CD14-positive monocyte (primary cell): ENCODE measurements at regions not wholly inside any gene's neighbourhood (a gene's known extent, or its start where the extent isn't known, plus 50 kb on each side); places are given as distances from the start of the nearest gene placed in this dataset.
"Not testable (repeated sequence)": the region's sequence is repeated elsewhere in the genome, so short reads cannot be mapped to it uniquely, and the experiment has no call there.

Source experiments
- DNase-seq, 3 donors: peaks; one replicate each; pipeline ENCODE4 v3.0.0-alpha.2; 2011 to 2022
- H2AFZ ChIP-seq: 2 replicates; pipeline ENCODE4 v1.6.0; 2012; ENCODE audit warnings: mild to moderate bottlenecking, low read depth, low read length, inconsistent platforms; ENCODE audit not compliant: insufficient read depth, poor library complexity, severe bottlenecking
- H3K27ac ChIP-seq, 2 donors: 1 replicate in 1 of 2; 2 replicates in 1 of 2; pipeline ENCODE4 v1.5.1; 2012 to 2013; ENCODE audit warnings: low read length in 2 of 2, control low read depth in 1 of 2, inconsistent platforms in 1 of 2, low read depth in 1 of 2, mild to moderate bottlenecking in 1 of 2
- H3K27me3 ChIP-seq, 2 donors: one replicate each; pipeline versions ENCODE4 v1.6.0 to v1.6.1; 2011 to 2013; ENCODE audit warnings: low read length in 2 of 2; ENCODE audit not compliant: control insufficient read depth in 2 of 2, insufficient read depth in 2 of 2
- H3K36me3 ChIP-seq, 2 donors: replicated peaks in 1 of 2; 1 replicate in 1 of 2; 2 replicates in 1 of 2; pipeline versions ENCODE4 v1.5.1 to v1.6.1; 2012 to 2013; ENCODE audit warnings: low read length in 2 of 2, control low read depth in 1 of 2, inconsistent platforms in 1 of 2, mild to moderate bottlenecking in 1 of 2; ENCODE audit not compliant: insufficient read depth in 2 of 2, control insufficient read depth in 1 of 2
- H3K4me1 ChIP-seq, 2 donors: 1 replicate in 1 of 2; 2 replicates in 1 of 2; pipeline versions ENCODE4 v1.5.1 to v1.6.1; 2012 to 2013; ENCODE audit warnings: low read length in 2 of 2, control low read depth in 1 of 2, inconsistent platforms in 1 of 2, mild to moderate bottlenecking in 1 of 2, moderate library complexity in 1 of 2; ENCODE audit not compliant: insufficient read depth in 2 of 2, control insufficient read depth in 1 of 2
- H3K4me2 ChIP-seq: replicated peaks from 2 replicates; pipeline ENCODE3; 2012; ENCODE audit warnings: low read length, moderate library complexity, mild to moderate bottlenecking; ENCODE audit not compliant: poor library complexity, severe bottlenecking; ENCODE audit errors: extremely low read depth
- H3K4me3 ChIP-seq, 3 experiments: fragments of 200-600 bp in 1 of 3; sonication (generic) in 1 of 3; replicated peaks in 1 of 3; 1 replicate in 2 of 3; 2 replicates in 1 of 3; pipeline ENCODE4 v1.5.1; 2011 to 2013; ENCODE audit warnings: low read length in 3 of 3, mild to moderate bottlenecking in 3 of 3, control low read depth in 2 of 3, low read depth in 2 of 3, inconsistent platforms in 1 of 3, moderate library complexity in 1 of 3
- H3K79me2 ChIP-seq: 2 replicates; pipeline ENCODE4 v1.6.0; 2012; ENCODE audit warnings: mild to moderate bottlenecking, control low read depth, inconsistent platforms, low read length, moderate library complexity; ENCODE audit not compliant: insufficient read depth
- H3K9ac ChIP-seq: 2 replicates; pipeline ENCODE4 v1.6.0; 2017; ENCODE audit warnings: low read length, mild to moderate bottlenecking; ENCODE audit not compliant: insufficient read depth, poor library complexity, severe bottlenecking
- H3K9me3 ChIP-seq, 2 donors: replicated peaks in 1 of 2; 1 replicate in 1 of 2; 2 replicates in 1 of 2; pipeline versions ENCODE4 v1.5.1 to v1.6.1; 2012 to 2013; ENCODE audit warnings: low read length in 2 of 2, control low read depth in 1 of 2; ENCODE audit not compliant: control insufficient read depth in 1 of 2, insufficient read depth in 1 of 2
- H4K20me1 ChIP-seq: 2 replicates; pipeline ENCODE4 v1.6.0; 2012; ENCODE audit warnings: mild to moderate bottlenecking, low read length, control low read depth, moderate library complexity; ENCODE audit not compliant: insufficient read depth
- H3K27ac Mint-ChIP-seq, 7 donors: one replicate each; pipeline ENCODE4 v1.8.0; 2020; ENCODE audit warnings: mild to moderate bottlenecking in 7 of 7, mixed read lengths in 7 of 7, moderate library complexity in 6 of 7, inconsistent platforms in 2 of 7
- H3K27me3 Mint-ChIP-seq, 3 donors: one replicate each; pipeline ENCODE4 v1.8.0; 2021 to 2022; ENCODE audit warnings: low read depth in 3 of 3, mild to moderate bottlenecking in 3 of 3, mixed read lengths in 3 of 3, moderate library complexity in 3 of 3, inconsistent platforms in 1 of 3
- H3K36me3 Mint-ChIP-seq, 2 donors: one replicate each; pipeline ENCODE4 v1.8.0; 2020; ENCODE audit warnings: mixed read lengths in 2 of 2, inconsistent platforms in 1 of 2, mild to moderate bottlenecking in 1 of 2
- H3K4me1 Mint-ChIP-seq: one replicate; pipeline ENCODE4 v1.8.0; 2020; ENCODE audit warnings: mild to moderate bottlenecking, mixed read lengths
- H3K4me3 Mint-ChIP-seq, 2 donors: one replicate each; pipeline ENCODE4 v1.8.0; 2020; ENCODE audit warnings: mild to moderate bottlenecking in 2 of 2, mixed read lengths in 2 of 2, moderate library complexity in 1 of 2
- H3K9me3 Mint-ChIP-seq, 7 donors: one replicate each; pipeline ENCODE4 v1.8.0; 2020 to 2022; ENCODE audit warnings: mixed read lengths in 7 of 7, mild to moderate bottlenecking in 6 of 7, moderate library complexity in 6 of 7, inconsistent platforms in 2 of 7
- CTCF ChIP-seq: fragments of 200-600 bp; IDR thresholded peaks from one replicate; pipeline ENCODE4 v1.8.0; 2022; ENCODE audit warnings: antibody characterized with exemption, mild to moderate bottlenecking
- WGBS: methylation state at CpG from one replicate; pipeline ENCODE4 v1.1.5; 2013; ENCODE audit warnings: missing lambda C conversion rate; ENCODE audit not compliant: insufficient coverage; 5-methylcytosine and 5-hydroxymethylcytosine counted together
- intact Hi-C, 2 donors: fragments of 100-400 bp; cut with micrococcal nuclease; formaldehyde crosslinking; loops; one replicate each; pipeline versions ENCODE4 v1.15.0 to v1.15.1; 2023

DNA sequence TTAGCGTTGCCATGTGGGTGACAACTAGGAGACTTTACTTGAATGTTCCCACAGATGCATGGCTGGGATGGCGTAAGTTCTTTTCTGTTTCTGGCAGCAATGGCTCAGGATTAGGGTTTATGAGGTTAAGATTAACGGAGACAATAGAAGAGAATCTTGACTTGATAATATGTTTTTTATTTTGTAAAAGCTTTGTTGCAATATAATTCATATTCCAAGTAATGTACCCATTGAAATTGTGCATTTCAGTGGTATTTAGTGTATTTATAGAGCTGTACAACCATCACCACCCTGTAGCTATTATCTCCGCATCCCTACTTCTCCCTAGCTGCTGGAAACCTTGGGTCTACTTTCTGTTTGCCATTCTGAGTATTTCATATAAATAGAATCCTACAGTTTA is 349.2 kb downstream of the UTRN start:
- no peak overlapping the region for H3K9ac ChIP-seq
- 100% methylated on average over 1 of the region's 4 CpGs for WGBS
- no peak overlapping the region for H2AFZ ChIP-seq
- peaks cover 0 to 8% of the 10 kb centered on the region in 2 donors for H3K9me3 ChIP-seq
- H3K36me3 ChIP-seq, result no peaks in the 10 kb centered on the region
- no peak overlapping the region for H3K27ac ChIP-seq
- Mint-ChIP-seq H3K27ac (peak overlapping the region in 1 of 7 donors; percentile 67), H3K27me3 (peaks cover 0 to 2% (median 0%) of the 10 kb centered on the region in 3 donors), H3K36me3 (peaks cover 5 to 8% of the 10 kb centered on the region in 2 donors), H3K9me3 (peaks cover 0 to 17% (median 9%) of the 10 kb centered on the region in 7 donors), H3K4me1 (peaks cover 58% of the 10 kb centered on the region), H3K4me3 (no peak overlapping the region)
- no peaks in the 10 kb centered on the region for H4K20me1 ChIP-seq
- H3K79me2 ChIP-seq, result peaks cover 41% of the 10 kb centered on the region
- intact Hi-C loops, result no loop called here
- H3K4me1 ChIP-seq, result peaks cover 58 to 70% of the 10 kb centered on the region in 2 donors
- H3K27me3 ChIP-seq, result no peaks in the 10 kb centered on the region
- no peak for TF ChIP-seq CTCF
- no peak for DNase-seq
- no peak overlapping the region for H3K4me2 ChIP-seq
- H3K4me3 ChIP-seq, result no peak overlapping the region

- H4K20me1 ChIP-seq, result no peaks in the 10 kb centered on the region
- H3K4me1 ChIP-seq, result peaks cover 59 to 72% of the 10 kb centered on the region in 2 donors
- peaks cover 0 to 14% (median 7%) of the 10 kb centered on the region in 7 donors for H3K9me3 Mint-ChIP-seq
- no peak for DNase-seq
- H3K4me2 ChIP-seq, result no peak overlapping the region
- no peak overlapping the region for H2AFZ ChIP-seq
- WGBS, result 100% methylated on average over 1 of the region's 3 CpGs
- no peak overlapping the region for H3K27ac Mint-ChIP-seq
- peaks cover 3 to 5% of the 10 kb centered on the region in 2 donors for H3K36me3 Mint-ChIP-seq
- H3K4me3 Mint-ChIP-seq, result no peak overlapping the region
- H3K27me3 ChIP-seq, result no peaks in the 10 kb centered on the region
- H3K9ac ChIP-seq, result no peak overlapping the region
- H3K27ac ChIP-seq, result no peak overlapping the region
- peaks cover 0 to 4% of the 10 kb centered on the region in 2 donors for H3K9me3 ChIP-seq
- intact Hi-C loops, result no loop called here
- peaks cover 43% of the 10 kb centered on the region for H3K79me2 ChIP-seq
- TF ChIP-seq CTCF, result no peak
- H3K4me1 Mint-ChIP-seq, result peaks cover 60% of the 10 kb centered on the region
- H3K4me3 ChIP-seq, result no peak overlapping the region
- H3K27me3 Mint-ChIP-seq, result peaks cover 0 to 2% (median 0%) of the 10 kb centered on the region in 3 donors
- no peaks in the 10 kb centered on the region for H3K36me3 ChIP-seq
Observed at GRCh38 chr6:144635051-144635450, 349.9 kb downstream of the UTRN start.

GRCh38 chr6:144636025-144636424 is 350.9 kb downstream of the UTRN start:
- H3K9ac ChIP-seq, H3K4me3 ChIP-seq, H4K20me1 ChIP-seq, H3K9me3 ChIP-seq, DNase-seq, H3K4me3 Mint-ChIP-seq, H3K9me3 Mint-ChIP-seq, H3K36me3 Mint-ChIP-seq, H3K27me3 ChIP-seq, H2AFZ ChIP-seq, H3K27ac ChIP-seq, intact Hi-C loops, H3K27me3 Mint-ChIP-seq, H3K4me2 ChIP-seq, H3K36me3 ChIP-seq: not testable (repeated sequence)
- H3K79me2 ChIP-seq, result peaks cover 43% of the 10 kb centered on the region
- no CpG with 5 or more reads among the region's 3 CpGs for WGBS
- Mint-ChIP-seq H3K4me1 (peaks cover 50% of the 10 kb centered on the region), H3K27ac (peak overlapping the region in 2 of 7 donors; percentile 15 to 60)
- H3K4me1 ChIP-seq, result peaks cover 49 to 62% of the 10 kb centered on the region in 2 donors
